ENCODE measurements at regions not wholly inside any gene's neighbourhood (a gene's known extent, or its start where the extent isn't known, plus 50 kb on each side); places are given as distances from the start of the nearest gene placed in this dataset.

- no peak for TF ChIP-seq CTCF (IDR thresholded peaks at IDR 0.05; ENCODE audit: low read length)
- TF ChIP-seq EZH2 (IDR thresholded peaks at IDR 0.05; ENCODE audit: borderline replicate concordance, low read length): no peak
Measured at GRCh38 chr5:87069311-87069710, 198.4 kb upstream of the RASA1 start.
